ENCODE measurements at regions not wholly inside any gene's neighbourhood (a gene's known extent, or its start where the extent isn't known, plus 50 kb on each side); places are given as distances from the start of the nearest gene placed in this dataset.

- no peak for TF ChIP-seq CTCF (IDR thresholded peaks at IDR 0.05; ENCODE audit: borderline replicate concordance, insufficient read depth, low read depth, low read length)
- H3K4me3 ChIP-seq (ENCODE audit: low read depth, low read length): no peak overlapping the region
These were observed 2010.2 kb upstream of the IGFBP7 start for GRCh38 chr4:59120287-59120814.

- H3K4me3 ChIP-seq (ENCODE audit: low read depth, low read length): no peak overlapping the region
- no peak for TF ChIP-seq CTCF (IDR thresholded peaks at IDR 0.05; ENCODE audit: borderline replicate concordance, insufficient read depth, low read depth, low read length)
These were observed 2012.4 kb upstream of the IGFBP7 start for GRCh38 chr4:59122626-59123025.

GRCh38 chr4:59126159-59126558, 2016.0 kb upstream of the IGFBP7 start:
- no peak overlapping the region for H3K4me3 ChIP-seq (ENCODE audit: low read depth, low read length)
- no peak for TF ChIP-seq CTCF (IDR thresholded peaks at IDR 0.05; ENCODE audit: borderline replicate concordance, insufficient read depth, low read depth, low read length)

- no peak for TF ChIP-seq CTCF (IDR thresholded peaks at IDR 0.05; ENCODE audit: borderline replicate concordance, insufficient read depth, low read depth, low read length)
- no peak overlapping the region for H3K4me3 ChIP-seq (ENCODE audit: low read depth, low read length)
These were observed 2016.8 kb upstream of the IGFBP7 start for GRCh38 chr4:59127006-59127405.

- no peak for TF ChIP-seq CTCF (IDR thresholded peaks at IDR 0.05; ENCODE audit: borderline replicate concordance, insufficient read depth, low read depth, low read length)
- H3K4me3 ChIP-seq (ENCODE audit: low read depth, low read length): no peak overlapping the region
These were observed 2017.6 kb upstream of the IGFBP7 start for GRCh38 chr4:59127743-59128142.

- no peak for TF ChIP-seq CTCF (IDR thresholded peaks at IDR 0.05; ENCODE audit: borderline replicate concordance, insufficient read depth, low read depth, low read length)
- no peak overlapping the region for H3K4me3 ChIP-seq (ENCODE audit: low read depth, low read length)
These were observed 2025.2 kb upstream of the IGFBP7 start for GRCh38 chr4:59135248-59135985.

- H3K4me3 ChIP-seq (ENCODE audit: low read depth, low read length): no peak overlapping the region
- no peak for TF ChIP-seq CTCF (IDR thresholded peaks at IDR 0.05; ENCODE audit: borderline replicate concordance, insufficient read depth, low read depth, low read length)
These were observed 2038.9 kb upstream of the ADGRL3 start for GRCh38 chr4:59161249-59161648.
